HG03103 (cell line): ENCODE measurements at regions not wholly inside any gene's neighbourhood (a gene's known extent, or its start where the extent isn't known, plus 50 kb on each side); places are given as distances from the start of the nearest gene placed in this dataset.
A peak's percentile ranks its signal among the peaks of the same experiment; 100 is the strongest.

Source experiments
- ATAC-seq: cut with Tn5 transposase; IDR thresholded peaks from one replicate; pipeline ENCODE4 v1.9.1; 2021; ENCODE audit warnings: low read depth; ENCODE audit not compliant: unreplicated experiment

DNA sequence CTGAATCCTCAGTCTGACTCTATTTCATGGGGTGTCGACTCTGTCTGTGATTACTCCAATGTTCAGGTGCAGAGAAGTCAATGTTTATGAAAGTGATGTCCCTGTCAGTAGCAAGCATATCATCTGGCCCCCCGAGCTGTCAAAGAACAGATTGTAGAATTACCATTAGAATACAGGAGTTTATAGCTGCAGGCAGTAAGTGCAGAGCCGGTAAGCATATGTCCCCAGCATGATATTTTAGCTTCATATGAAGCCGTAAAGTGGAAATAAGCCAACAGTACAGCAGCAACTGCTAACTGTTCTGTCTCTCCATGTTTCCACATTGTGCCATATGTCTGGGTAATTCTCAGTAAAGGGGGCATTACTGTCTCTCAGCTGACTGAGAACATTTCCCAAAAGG is 541.8 kb downstream of the SOX11 start:
- ATAC-seq: no peak

GRCh38 chr2:6234702-6235101 is 542.5 kb downstream of the SOX11 start:
- ATAC-seq: no peak

DNA sequence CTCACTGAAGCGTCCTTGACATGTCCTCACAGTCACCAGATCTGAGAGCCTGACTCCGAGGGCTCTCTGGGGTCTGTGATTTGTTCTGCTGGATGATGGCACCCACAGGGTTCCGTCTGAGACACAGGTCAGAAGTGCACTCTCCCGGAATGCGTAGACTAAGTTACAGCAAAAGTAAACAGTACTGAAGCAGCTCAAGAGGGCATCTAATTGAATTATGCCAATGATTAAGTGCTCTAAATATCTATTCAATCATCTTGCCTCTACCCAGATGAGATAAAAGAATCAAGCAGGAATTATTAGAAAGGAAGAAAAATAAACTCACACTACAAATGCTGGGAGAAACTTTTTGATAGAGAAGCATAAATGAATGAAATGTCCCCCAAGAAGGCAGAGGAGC is 544.1 kb downstream of the SOX11 start:
- no peak for ATAC-seq

- no peak for ATAC-seq
Measured at GRCh38 chr2:6237039-6237660, 545.0 kb downstream of the SOX11 start.

GRCh38 chr2:6249557-6249956 is 557.4 kb downstream of the SOX11 start:
- ATAC-seq: no peak

GRCh38 chr2:6254441-6254840 is 562.3 kb downstream of the SOX11 start:
- no peak for ATAC-seq

- no peak for ATAC-seq
Measured at GRCh38 chr2:6264198-6264597, 572.0 kb downstream of the SOX11 start.

DNA sequence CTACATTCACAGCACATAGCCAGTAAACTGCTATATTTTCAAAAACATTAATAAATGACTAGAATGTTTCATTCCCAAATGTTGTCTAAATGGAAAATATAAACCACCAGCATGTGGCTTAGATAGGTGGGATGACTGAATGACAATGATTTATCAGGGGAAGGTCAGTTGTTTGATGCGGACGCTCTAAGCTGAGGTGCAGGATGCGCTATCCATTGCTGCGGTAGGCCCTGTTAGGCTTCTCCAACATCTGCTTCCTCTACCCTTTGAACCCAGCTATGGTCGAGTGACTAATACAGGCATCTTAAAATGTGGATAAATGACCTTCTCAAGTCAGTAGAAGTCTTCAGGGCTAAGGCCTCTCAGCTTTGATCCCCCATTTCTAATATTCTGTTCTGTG is 584.2 kb downstream of the CMPK2 start:
- no peak for ATAC-seq

GRCh38 chr2:6283259-6283658 is 582.4 kb downstream of the CMPK2 start:
- ATAC-seq: no peak

GRCh38 chr2:6287406-6287805 is 578.3 kb downstream of the CMPK2 start:
- no peak for ATAC-seq

DNA sequence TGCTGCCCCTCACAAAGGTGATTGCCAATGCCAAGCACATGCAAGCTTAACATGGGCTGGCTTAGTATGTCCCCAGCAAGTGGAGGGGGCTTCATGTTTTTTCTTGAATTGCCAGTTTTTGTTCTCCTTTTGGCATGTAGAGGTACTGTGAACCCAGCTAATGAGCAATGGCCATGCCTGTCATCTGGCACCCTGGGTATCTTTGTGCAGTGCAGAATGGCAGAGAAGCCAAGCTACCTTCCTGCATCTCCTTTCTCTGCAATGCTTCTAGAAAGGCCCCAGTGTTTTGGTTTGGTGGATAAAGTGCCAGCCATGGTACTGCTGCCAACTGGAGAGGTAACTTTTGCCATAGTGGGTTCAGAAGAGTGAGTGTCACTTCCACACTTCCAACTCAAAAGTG is 576.9 kb downstream of the CMPK2 start:
- no peak for ATAC-seq

GRCh38 chr2:6290217-6291015 is 575.3 kb downstream of the CMPK2 start:
- ATAC-seq: no peak

GRCh38 chr2:6294791-6295190 is 570.9 kb downstream of the CMPK2 start:
- ATAC-seq: no peak

DNA sequence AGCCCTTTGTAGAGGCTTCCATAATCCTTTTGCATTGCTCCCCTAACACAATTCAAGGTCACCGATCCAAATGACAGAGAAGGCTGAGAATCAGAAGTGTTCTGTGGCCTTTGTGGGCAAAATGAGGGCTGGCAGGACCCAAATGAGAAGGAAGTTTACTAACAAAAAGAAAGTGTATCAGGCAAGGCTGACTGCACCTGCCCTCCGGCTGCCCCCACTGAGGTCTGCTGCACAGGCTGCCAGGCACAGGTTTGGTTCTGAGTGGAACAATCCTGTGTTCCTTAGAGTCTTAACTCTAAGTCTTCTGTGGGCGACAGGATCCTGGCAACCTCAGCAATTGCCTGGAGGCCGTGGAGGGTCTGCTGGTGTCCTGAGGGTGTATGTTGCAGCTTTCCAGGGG is 568.5 kb downstream of the CMPK2 start:
- no peak for ATAC-seq

DNA sequence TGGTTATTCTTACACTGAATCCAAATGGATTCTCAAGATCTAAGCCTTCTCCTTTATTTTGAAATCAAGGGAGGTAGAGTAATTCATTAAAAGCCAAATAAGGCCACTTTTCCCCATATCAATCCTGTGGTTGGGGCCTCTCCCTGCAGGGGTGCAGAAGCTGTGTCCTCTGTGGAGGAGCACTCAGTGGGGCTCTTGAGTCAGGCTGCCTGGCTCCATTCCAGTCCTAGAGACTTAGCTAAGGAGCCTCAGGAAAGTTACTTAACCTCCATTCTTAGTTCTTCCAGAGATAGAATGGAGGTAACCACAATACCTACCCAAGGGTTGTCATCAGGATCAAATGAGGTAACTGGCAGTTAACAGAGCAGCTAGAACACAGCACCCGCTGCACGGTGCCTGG is 564.3 kb downstream of the CMPK2 start:
- ATAC-seq: no peak

GRCh38 chr2:6308986-6309385 is 556.7 kb downstream of the CMPK2 start:
- ATAC-seq: no peak

DNA sequence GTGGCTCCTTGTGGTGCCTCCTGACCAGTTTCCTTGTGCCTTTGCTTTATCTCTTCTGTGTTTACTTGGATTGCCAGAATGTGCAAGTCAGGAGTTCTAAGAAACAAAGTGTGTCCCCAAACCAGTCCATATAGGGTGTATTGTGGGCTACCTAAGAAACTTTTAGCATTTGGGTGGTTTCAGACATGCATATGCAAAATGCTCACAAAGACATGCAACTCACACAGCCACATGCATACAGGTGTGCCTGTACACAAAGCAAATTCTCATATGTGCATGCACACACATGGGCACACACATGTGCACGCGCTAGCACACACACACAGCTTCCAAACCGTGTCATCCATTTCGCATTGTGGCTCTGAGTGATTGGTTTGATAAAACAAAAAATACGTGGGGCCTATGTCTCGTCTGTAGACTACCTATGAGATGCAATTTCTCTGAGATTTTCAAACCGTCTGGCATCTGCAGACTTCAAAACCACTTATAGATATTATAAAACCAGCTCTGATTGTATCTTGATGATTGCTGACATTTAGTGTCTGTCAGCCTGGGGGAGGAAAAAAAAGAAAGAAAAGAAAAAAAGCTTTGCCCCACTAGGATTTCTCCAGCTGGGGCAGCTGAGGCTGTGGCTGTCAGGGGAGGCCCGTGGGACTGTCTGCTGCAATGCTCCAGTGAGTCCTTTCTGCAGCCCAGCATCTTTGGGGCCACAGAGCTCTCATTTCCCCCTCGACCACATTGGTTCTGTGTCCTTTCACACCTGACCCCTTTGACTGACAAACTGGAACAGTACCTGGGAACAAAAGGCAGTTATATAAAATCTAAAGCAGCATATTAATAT is 556.1 kb downstream of the CMPK2 start:
- ATAC-seq: peak; percentile 86

- peak; percentile 20 for ATAC-seq
Measured at GRCh38 chr2:6310256-6311215, 555.2 kb downstream of the CMPK2 start.

GRCh38 chr2:6312367-6312766 is 553.3 kb downstream of the CMPK2 start:
- ATAC-seq: no peak

- ATAC-seq: no peak
Measured at GRCh38 chr2:6314218-6314960, 551.3 kb downstream of the CMPK2 start.
